CD4-positive, alpha-beta T cell treated with Interleukin-15 for 1 hour (primary cell): ENCODE measurements at regions not wholly inside any gene's neighbourhood (a gene's known extent, or its start where the extent isn't known, plus 50 kb on each side); places are given as distances from the start of the nearest gene placed in this dataset.

Experiments used
- DNase-seq: peaks from one replicate; pipeline ENCODE4 v3.0.0-alpha.2; 2020

DNA sequence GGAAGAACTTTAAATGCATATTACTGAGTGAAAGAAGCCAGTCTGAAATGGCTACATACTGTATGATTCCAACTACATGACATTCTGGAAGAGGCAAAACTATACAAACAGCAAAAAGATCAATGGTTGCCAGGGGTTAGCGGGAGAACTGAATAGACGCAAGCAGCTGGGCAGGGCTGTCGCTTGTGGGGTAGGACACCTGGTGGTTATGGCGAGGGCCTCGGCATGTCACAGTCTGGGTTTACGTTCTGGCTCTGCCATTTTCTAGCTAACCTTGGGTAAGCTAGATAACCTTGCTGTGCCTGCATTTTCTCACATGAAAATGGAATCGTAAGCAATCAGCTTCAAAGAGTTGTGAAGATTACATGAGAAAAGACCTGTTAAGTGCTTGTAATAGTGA is 55.2 kb upstream of the SYT13 start:
- DNase-seq = no peak

DNA sequence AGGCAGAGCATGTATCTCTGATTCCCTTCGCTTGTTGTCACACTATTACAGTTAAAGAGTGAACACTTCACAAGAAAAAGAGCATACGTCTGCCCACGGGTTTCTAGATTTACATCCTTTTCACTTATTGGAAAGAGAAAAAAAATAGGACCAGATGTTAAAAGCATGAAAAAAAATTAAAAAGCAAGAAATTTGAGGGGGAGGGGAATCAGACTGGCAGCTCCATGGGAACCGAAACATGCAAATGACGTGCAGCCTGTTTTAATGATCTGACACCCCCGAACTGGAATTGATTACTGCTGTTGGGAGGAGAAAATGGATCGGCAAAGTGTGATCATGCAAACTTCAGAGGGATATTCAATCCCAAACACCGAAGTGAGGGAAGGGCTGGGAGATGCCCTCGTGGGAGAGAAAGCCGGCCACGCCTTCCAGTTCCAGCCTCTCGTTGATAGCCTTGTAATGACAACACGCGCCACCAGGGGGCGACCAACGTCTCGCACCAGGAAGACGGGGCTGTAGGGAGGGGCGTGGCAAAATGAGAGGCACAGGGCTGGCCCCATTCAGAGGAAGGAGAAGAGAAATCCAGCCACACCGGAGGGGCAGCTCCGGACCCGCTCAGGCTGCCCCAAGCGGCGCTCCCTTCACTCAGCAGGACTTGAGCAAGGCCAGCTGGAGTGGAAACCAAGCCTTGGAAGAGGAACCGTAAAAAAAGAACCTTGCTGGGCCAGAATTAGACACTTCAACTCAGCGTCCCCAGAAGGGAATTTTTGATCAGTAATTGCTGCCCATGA is 53.8 kb upstream of the SYT13 start:
- peak; percentile 89 for DNase-seq

DNA sequence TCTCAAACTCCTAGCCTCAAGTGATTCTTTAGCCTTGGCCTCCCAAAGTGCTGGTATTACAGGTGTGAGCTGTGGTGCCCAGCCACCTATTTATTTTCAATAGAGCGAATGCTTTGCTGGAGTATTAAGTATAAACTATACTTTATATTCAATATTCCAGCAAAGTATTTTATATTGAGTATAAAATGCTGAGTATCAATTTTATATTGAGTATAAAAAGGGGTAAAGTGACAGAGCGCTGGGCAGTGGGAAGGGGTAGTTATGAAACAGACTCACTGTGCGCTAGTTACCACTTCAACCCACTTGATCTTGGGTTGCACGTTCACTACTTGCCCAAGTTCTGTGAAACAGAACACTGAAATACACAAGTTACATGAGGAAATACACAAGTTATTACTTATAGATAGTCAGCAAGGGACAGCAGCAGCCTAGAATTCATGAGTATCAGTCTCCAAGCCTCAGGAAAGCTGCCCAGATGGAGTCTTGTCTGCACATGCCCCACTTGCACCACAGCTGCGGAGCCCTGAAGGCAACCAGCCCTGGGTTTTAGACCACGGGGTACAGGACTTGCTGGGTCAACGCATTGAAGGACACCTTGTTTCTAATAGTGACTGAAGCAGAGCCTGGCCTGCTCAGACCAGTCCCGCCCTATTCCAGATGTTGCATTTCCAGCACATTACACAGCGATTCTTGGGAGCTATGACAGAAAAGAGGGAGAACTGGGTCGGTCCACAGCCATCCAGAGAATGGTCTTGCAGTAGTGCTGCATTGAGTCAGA is 51.6 kb upstream of the SYT13 start:
- DNase-seq = no peak

DNA sequence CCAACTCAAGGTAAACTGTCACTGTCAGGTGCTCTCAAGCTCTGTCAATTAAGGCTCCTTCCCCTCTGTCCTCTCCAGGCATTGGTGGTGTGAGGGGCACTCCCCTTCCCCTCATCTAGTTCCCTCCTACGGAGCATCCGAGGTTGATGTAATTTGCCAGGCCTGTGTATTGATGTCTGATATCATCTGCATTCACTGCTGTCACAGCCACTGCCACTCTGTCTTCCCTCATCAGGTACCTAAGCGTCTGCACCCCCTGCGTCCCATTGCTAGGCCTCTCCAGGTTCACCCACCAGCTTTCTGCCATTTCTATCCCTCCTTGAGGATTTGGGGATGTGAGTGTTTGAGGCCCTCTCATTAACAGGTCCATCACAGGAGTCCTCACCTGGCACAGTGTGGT is 50.0 kb upstream of the SYT13 start:
- DNase-seq = no peak
